A673 (cell line): ENCODE measurements at regions not wholly inside any gene's neighbourhood (a gene's known extent, or its start where the extent isn't known, plus 50 kb on each side); places are given as distances from the start of the nearest gene placed in this dataset.

Experiments
- BruUV-seq: library from RNA; stranded (reverse); fragments of 400-500 nt; replicated peaks from 2 replicates; lab custom pipeline; 2021; lab: Mats Ljungman, UMichigan
- CTCF ChIA-PET: fragments of 300-600 bp; sonication (Branson Sonifier 250); formaldehyde crosslinking; loops from one replicate; lab custom pipeline; 2022; ENCODE audit warnings: antibody characterized with exemption; lab: Charles Lee
- POLR2A ChIA-PET: fragments of 300-600 bp; sonication (Branson Sonifier 250); formaldehyde crosslinking; loops from one replicate; lab custom pipeline; 2022; ENCODE audit warnings: antibody characterized with exemption; ENCODE audit not compliant: low non-redundant PET; lab: Charles Lee
- DNase-seq: peaks from one replicate; pipeline ENCODE4 v3.0.0-alpha.2; 2015; ENCODE audit warnings: low spot score
- H3K27ac ChIP-seq: fragments of 200-600 bp; sonication (generic); 2 replicates; pipeline ENCODE4 v1.5.1; 2016; ENCODE audit warnings: mixed run types, low read depth, mild to moderate bottlenecking, mixed read lengths, antibody characterized with exemption, low read length; ENCODE audit not compliant: poor library complexity, severe bottlenecking
- H3K27me3 ChIP-seq: fragments of 200-600 bp; sonication (generic); replicated peaks from 2 replicates; pipeline ENCODE4 v1.6.1; 2017; ENCODE audit warnings: mixed run types, low read depth, mild to moderate bottlenecking, mixed read lengths, antibody characterized with exemption, low read length; ENCODE audit not compliant: insufficient read depth, poor library complexity
- H3K36me3 ChIP-seq: fragments of 200-600 bp; sonication (generic); 2 replicates; pipeline ENCODE4 v1.6.1; 2016; ENCODE audit warnings: mixed run types, mild to moderate bottlenecking, mixed read lengths, antibody characterized with exemption, low read length; ENCODE audit not compliant: insufficient read depth, poor library complexity, severe bottlenecking
- H3K4me1 ChIP-seq: fragments of 200-600 bp; sonication (generic); 2 replicates; pipeline ENCODE4 v1.6.1; 2017; ENCODE audit warnings: mixed run types, mild to moderate bottlenecking, mixed read lengths, antibody characterized with exemption, low read length; ENCODE audit not compliant: insufficient read depth, poor library complexity, severe bottlenecking
- H3K4me3 ChIP-seq: fragments of 200-600 bp; sonication (generic); 2 replicates; pipeline ENCODE4 v1.5.1; 2016; ENCODE audit warnings: low read depth, mixed run types, mild to moderate bottlenecking, mixed read lengths, low read length; ENCODE audit not compliant: poor library complexity, severe bottlenecking
- H3K9me3 ChIP-seq: fragments of 200-600 bp; sonication (generic); 2 replicates; pipeline ENCODE4 v1.6.1; 2016; ENCODE audit warnings: mixed run types, low read depth, mild to moderate bottlenecking, mixed read lengths, antibody characterized with exemption, low read length; ENCODE audit not compliant: poor library complexity, severe bottlenecking
- EZH2 ChIP-seq: fragments of 200-600 bp; sonication (generic); IDR thresholded peaks from 2 replicates; pipeline ENCODE4 v1.6.1; 2017; ENCODE audit warnings: borderline replicate concordance, low read depth, mild to moderate bottlenecking, mixed read lengths, antibody characterized with exemption, low read length; ENCODE audit not compliant: poor library complexity, severe bottlenecking
- intact Hi-C: fragments of 100-400 bp; cut with micrococcal nuclease; formaldehyde crosslinking; loops from one replicate; pipeline ENCODE4 v1.10.0; 2022; ENCODE audit not compliant: unreplicated experiment
- TF ChIP-seq, protein P1 (sequence below): fragments of 300-800, 200-600 bp; sonication (generic); conservative IDR thresholded peaks from 2 replicates; pipeline ENCODE4 v1.5.1; 2017; ENCODE audit warnings: low read depth, mild to moderate bottlenecking, antibody characterized with exemption, low read length, moderate library complexity, mixed read lengths

- POLR2A ChIA-PET: no interaction called here
- Histone ChIP-seq H3K4me3 (no peak overlapping the region), H3K36me3 (no peaks in the 10 kb centered on the region), H3K4me1 (no peaks in the 10 kb centered on the region), H3K27ac (no peak overlapping the region), H3K9me3 (peaks cover 3% of the 10 kb centered on the region), H3K27me3 (peaks cover 3% of the 10 kb centered on the region)
- CTCF ChIA-PET: no interaction called here
- intact Hi-C loops: loop anchor here (10.0 kb wide), 1 partner anchor 473 kb away; no protein-coding TSS in a partner anchor
- BruUV-seq: no TSS peak
- TF ChIP-seq, protein P1, sequence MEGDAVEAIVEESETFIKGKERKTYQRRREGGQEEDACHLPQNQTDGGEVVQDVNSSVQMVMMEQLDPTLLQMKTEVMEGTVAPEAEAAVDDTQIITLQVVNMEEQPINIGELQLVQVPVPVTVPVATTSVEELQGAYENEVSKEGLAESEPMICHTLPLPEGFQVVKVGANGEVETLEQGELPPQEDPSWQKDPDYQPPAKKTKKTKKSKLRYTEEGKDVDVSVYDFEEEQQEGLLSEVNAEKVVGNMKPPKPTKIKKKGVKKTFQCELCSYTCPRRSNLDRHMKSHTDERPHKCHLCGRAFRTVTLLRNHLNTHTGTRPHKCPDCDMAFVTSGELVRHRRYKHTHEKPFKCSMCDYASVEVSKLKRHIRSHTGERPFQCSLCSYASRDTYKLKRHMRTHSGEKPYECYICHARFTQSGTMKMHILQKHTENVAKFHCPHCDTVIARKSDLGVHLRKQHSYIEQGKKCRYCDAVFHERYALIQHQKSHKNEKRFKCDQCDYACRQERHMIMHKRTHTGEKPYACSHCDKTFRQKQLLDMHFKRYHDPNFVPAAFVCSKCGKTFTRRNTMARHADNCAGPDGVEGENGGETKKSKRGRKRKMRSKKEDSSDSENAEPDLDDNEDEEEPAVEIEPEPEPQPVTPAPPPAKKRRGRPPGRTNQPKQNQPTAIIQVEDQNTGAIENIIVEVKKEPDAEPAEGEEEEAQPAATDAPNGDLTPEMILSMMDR: peak; percentile 55
- TF ChIP-seq EZH2: no peak
- DNase-seq: peak; percentile 28
These were observed 172.5 kb downstream of the SMAD2 start for GRCh38 chr18:47758000-47758399.

- CTCF ChIA-PET: interaction anchor here (0.6 kb wide), 1 partner anchor 653 kb away, joined by 3 read pairs; no protein-coding TSS in a partner anchor
- Histone ChIP-seq H3K9me3 (peaks cover 3% of the 10 kb centered on the region), H3K27ac (no peak overlapping the region), H3K36me3 (no peaks in the 10 kb centered on the region), H3K4me1 (no peaks in the 10 kb centered on the region), H3K4me3 (no peak overlapping the region), H3K27me3 (no peaks in the 10 kb centered on the region)
- POLR2A ChIA-PET: no interaction called here
- BruUV-seq: no TSS peak
- intact Hi-C loops: loop anchor here (10.0 kb wide), 1 partner anchor 472 kb away; no protein-coding TSS in a partner anchor
- DNase-seq: peak; percentile 64
- no peak for TF ChIP-seq EZH2
- TF ChIP-seq, protein P1: peak; percentile 98
These were observed 174.0 kb downstream of the SMAD2 start for GRCh38 chr18:47756364-47757016.

DNA sequence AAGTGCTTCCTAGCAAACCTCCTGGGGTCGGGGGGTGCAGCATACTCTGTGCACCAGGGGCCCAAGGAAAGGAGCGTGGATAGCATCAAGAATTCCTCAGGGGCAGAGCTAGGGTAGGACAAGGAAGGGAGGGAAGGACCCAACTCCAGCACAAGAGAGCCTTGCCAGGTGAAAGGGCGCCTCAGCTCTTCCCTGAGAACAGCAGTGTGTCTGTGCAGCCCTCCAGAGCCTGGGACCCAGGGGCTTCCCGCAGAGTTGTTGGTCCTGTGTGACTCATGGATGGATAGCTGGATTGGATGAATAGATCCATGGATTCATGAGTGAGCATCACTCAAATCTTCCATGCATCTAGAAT is 175.4 kb downstream of the SMAD2 start:
- Histone ChIP-seq H3K9me3 (peaks cover 3% of the 10 kb centered on the region), H3K27ac (no peak overlapping the region), H3K27me3 (no peaks in the 10 kb centered on the region), H3K4me3 (no peak overlapping the region), H3K36me3 (no peaks in the 10 kb centered on the region), H3K4me1 (no peaks in the 10 kb centered on the region)
- TF ChIP-seq, protein P1: no peak
- TF ChIP-seq EZH2: no peak
- no peak for DNase-seq
- intact Hi-C loops: loop anchor here (2.0 to 10.0 kb wide), 2 partner anchors 470 to 704 kb away; no protein-coding TSS in a partner anchor
- no TSS peak for BruUV-seq
- CTCF ChIA-PET: interaction anchor here (0.5 to 1.3 kb wide), 4 partner anchors 10 to 991 kb away, joined by 3 to 9 read pairs (median 5); no protein-coding TSS in a partner anchor
- POLR2A ChIA-PET: no interaction called here
